Muscle of leg (tissue), 3 donors: ENCODE measurements at regions not wholly inside any gene's neighbourhood (a gene's known extent, or its start where the extent isn't known, plus 50 kb on each side); places are given as distances from the start of the nearest gene placed in this dataset.
A peak's percentile ranks its signal among the peaks of the same experiment; 100 is the strongest.

Source experiments
- DNase-seq: peaks from one replicate; pipeline ENCODE4 v3.0.0; 2013
- H3K27ac ChIP-seq: one replicate; pipeline ENCODE4 v1.5.1; 2013; ENCODE audit warnings: mild to moderate bottlenecking, low read length, control low read depth
- H3K27me3 ChIP-seq: one replicate; pipeline ENCODE4 v1.6.1; 2013; ENCODE audit warnings: low read length; ENCODE audit not compliant: control insufficient read depth, insufficient read depth
- H3K36me3 ChIP-seq: one replicate; pipeline ENCODE4 v1.6.1; 2013; ENCODE audit warnings: low read length; ENCODE audit not compliant: control insufficient read depth, insufficient read depth
- H3K4me1 ChIP-seq: one replicate; pipeline ENCODE4 v1.6.1; 2013; ENCODE audit warnings: low read length; ENCODE audit not compliant: control insufficient read depth, insufficient read depth
- H3K4me3 ChIP-seq: one replicate; pipeline ENCODE4 v1.5.1; 2013; ENCODE audit warnings: low read length, control low read depth
- H3K9me3 ChIP-seq: replicated peaks from 2 replicates; pipeline ENCODE4 v1.6.1; 2013; ENCODE audit warnings: low read depth, low read length; ENCODE audit not compliant: control insufficient read depth
- WGBS: methylation state at CpG from one replicate; pipeline ENCODE4 v1.1.5; 2013; ENCODE audit warnings: missing lambda C conversion rate; ENCODE audit not compliant: insufficient coverage; 5-methylcytosine and 5-hydroxymethylcytosine counted together

- Histone ChIP-seq H3K27ac (no peak overlapping the region), H3K27me3 (peaks cover 17% of the 10 kb centered on the region), H3K36me3 (no peaks in the 10 kb centered on the region), H3K4me3 (no peak overlapping the region), H3K4me1 (peaks cover 10% of the 10 kb centered on the region), H3K9me3 (no peaks in the 10 kb centered on the region)
- 21% methylated on average over 13 of the region's 27 CpGs for WGBS
- peak; percentile 81 for DNase-seq
Observed at GRCh38 chr13:99436686-99437416, 64.4 kb upstream of the TM9SF2 start.

GRCh38 chr13:99439048-99439447, 62.2 kb upstream of the TM9SF2 start:
- H3K27me3 ChIP-seq = peaks cover 17% of the 10 kb centered on the region
- WGBS = 72% methylated on average over 7 of the region's 7 CpGs
- H3K4me1 ChIP-seq = peaks cover 5% of the 10 kb centered on the region
- no peaks in the 10 kb centered on the region for H3K36me3 ChIP-seq
- no peak overlapping the region for H3K27ac ChIP-seq
- no peak for DNase-seq
- no peaks in the 10 kb centered on the region for H3K9me3 ChIP-seq
- H3K4me3 ChIP-seq = no peak overlapping the region

DNA sequence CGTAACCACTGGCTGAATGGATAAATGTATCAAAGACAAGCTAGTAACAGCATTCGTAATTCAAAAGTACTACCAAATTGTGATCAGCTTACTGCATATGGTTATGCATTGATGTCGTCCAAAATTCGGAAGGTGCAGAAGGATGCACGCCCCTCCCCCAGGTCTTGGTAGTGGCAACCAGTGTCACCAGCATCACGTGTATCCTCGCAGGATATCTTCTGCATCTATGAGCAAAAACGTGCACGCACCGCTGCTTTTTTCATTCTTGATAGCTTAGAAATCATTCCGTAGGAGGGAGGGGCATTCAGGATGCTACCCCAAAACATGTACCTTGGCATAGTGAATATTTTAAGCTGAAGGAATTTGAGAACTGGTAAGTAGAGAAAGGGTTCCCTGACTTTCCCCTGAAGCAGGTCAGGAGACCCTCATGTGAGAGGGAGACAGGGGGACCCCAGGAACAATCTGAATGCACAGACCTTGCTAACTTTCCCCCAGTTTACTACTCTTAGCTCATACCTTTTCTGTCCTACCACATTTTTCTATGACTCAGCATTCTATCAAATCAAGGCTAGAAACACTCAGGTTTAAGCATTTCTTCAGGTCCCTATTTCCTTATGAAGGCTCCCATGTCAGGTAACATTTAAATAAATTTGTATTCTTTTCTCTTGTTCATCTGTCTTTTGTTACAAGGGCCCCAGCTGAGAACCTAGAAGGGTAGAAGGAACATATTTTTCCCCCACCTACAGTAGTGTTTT, 61.2 kb upstream of the TM9SF2 start:
- 71% methylated on average over 6 of the region's 11 CpGs for WGBS
- H3K27me3 ChIP-seq = peaks cover 15% of the 10 kb centered on the region
- no peak for DNase-seq

DNA sequence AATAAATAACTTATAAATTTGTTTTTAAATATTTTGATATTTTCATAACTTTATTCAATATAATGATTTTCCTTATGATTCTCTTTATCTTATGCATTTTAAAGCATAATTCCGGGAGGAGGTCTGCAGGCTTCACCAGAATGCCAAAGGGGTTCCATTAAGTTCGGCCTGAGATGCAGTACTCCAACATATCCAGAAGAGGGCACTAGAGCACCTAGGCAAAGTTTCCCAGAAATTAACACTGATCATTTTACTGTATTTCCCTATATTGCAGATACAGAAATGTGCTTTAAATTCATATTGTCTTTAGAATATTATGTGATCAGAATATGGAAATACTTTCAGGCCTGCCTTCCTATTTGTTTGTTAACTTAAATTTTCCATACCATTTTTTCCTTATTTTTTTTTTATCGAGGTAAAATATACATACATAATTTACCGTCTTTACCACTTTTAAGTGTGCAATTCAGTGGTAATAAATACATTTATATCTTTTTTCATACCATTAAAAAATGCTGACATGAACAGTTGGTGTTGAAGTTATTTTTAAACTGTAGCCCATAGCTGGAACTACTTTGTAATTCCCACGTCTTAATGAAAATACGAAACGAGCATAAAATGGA, 58.9 kb upstream of the TM9SF2 start:
- Histone ChIP-seq H3K36me3 (no peaks in the 10 kb centered on the region), H3K9me3 (no peaks in the 10 kb centered on the region), H3K27ac (no peak overlapping the region), H3K27me3 (peaks cover 15% of the 10 kb centered on the region), H3K4me3 (no peak overlapping the region), H3K4me1 (no peaks in the 10 kb centered on the region)
- 95% methylated on average over 3 of the region's 7 CpGs for WGBS
- DNase-seq = peak; percentile 48

More for the DNA sequence above, 61.2 kb upstream of the TM9SF2 start:
- peaks cover 5% of the 10 kb centered on the region for H3K4me1 ChIP-seq
- H3K9me3 ChIP-seq = no peaks in the 10 kb centered on the region
- no peak overlapping the region for H3K27ac ChIP-seq
- H3K36me3 ChIP-seq = no peaks in the 10 kb centered on the region
- H3K4me3 ChIP-seq = no peak overlapping the region

DNA sequence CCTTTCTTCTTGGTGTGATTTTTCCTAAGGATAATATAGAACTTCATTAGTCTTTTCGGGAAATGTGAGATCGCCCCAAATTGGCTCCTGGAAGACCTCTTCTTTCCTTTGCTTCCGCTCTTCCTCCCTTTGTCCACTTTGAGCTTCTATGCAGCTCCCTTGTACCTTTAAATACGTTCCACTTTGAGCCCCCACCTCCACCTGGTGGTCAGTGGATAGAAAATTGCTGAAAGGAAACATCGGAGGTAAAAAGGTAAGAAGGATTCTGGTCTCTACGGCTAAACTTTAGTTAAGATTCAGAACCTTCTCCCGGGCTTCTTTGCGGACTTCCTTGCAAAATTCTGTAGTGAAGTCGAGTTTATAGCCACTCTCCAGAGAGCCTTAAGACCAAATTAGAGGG, 55.0 kb upstream of the TM9SF2 start:
- Histone ChIP-seq H3K9me3 (no peaks in the 10 kb centered on the region), H3K4me3 (no peak overlapping the region), H3K27me3 (peaks cover 2% of the 10 kb centered on the region), H3K36me3 (no peaks in the 10 kb centered on the region), H3K27ac (no peak overlapping the region), H3K4me1 (no peaks in the 10 kb centered on the region)
- no peak for DNase-seq
- no CpG with 5 or more reads among the region's 9 CpGs for WGBS

- no CpG with 5 or more reads among the region's 5 CpGs for WGBS
- Histone ChIP-seq H3K27me3 (no peaks in the 10 kb centered on the region), H3K4me1 (no peaks in the 10 kb centered on the region), H3K27ac (no peak overlapping the region), H3K9me3 (no peaks in the 10 kb centered on the region), H3K4me3 (no peak overlapping the region), H3K36me3 (no peaks in the 10 kb centered on the region)
- no peak for DNase-seq
Observed at GRCh38 chr13:99448546-99448945, 52.7 kb upstream of the TM9SF2 start.

- no peak for DNase-seq
- Histone ChIP-seq H3K27ac (no peak overlapping the region), H3K36me3 (no peaks in the 10 kb centered on the region), H3K27me3 (no peaks in the 10 kb centered on the region), H3K9me3 (peaks cover 3% of the 10 kb centered on the region), H3K4me3 (no peak overlapping the region), H3K4me1 (no peaks in the 10 kb centered on the region)
Observed at GRCh38 chr13:99450416-99450815, 50.9 kb upstream of the TM9SF2 start.
